ENCODE measurements at regions not wholly inside any gene's neighbourhood (a gene's known extent, or its start where the extent isn't known, plus 50 kb on each side); places are given as distances from the start of the nearest gene placed in this dataset.

DNA sequence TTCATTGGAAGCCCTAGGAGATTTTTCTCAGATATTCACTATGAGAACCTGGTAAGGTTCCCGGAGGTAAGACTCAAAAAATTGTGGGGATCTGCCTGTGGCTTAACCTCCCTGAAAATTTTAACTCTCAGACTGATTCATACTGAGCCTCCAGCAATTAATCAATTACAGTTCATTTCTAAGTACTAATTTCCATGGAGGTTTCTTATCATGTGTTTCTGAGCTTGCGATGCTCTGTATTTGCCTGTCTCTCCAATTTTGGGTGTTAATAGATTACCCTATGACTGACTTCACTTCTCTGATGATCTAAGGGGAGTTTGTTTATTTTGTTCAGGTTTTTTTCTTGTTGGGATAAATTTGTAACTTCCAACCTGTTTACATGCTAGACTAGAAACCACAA lies 215.4 kb upstream of the TMEM196 start:
- TF ChIP-seq, protein P1, sequence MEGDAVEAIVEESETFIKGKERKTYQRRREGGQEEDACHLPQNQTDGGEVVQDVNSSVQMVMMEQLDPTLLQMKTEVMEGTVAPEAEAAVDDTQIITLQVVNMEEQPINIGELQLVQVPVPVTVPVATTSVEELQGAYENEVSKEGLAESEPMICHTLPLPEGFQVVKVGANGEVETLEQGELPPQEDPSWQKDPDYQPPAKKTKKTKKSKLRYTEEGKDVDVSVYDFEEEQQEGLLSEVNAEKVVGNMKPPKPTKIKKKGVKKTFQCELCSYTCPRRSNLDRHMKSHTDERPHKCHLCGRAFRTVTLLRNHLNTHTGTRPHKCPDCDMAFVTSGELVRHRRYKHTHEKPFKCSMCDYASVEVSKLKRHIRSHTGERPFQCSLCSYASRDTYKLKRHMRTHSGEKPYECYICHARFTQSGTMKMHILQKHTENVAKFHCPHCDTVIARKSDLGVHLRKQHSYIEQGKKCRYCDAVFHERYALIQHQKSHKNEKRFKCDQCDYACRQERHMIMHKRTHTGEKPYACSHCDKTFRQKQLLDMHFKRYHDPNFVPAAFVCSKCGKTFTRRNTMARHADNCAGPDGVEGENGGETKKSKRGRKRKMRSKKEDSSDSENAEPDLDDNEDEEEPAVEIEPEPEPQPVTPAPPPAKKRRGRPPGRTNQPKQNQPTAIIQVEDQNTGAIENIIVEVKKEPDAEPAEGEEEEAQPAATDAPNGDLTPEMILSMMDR (IDR thresholded peaks at IDR 0.05) = no peak
- TF ChIP-seq POLR2A (IDR thresholded peaks at IDR 0.05) (no peak), POLR2AphosphoS5 (IDR thresholded peaks at IDR 0.05) (no peak)

Data from stomach (tissue), 4 donors.